IMR-90 (cell line): ENCODE measurements at regions not wholly inside any gene's neighbourhood (a gene's known extent, or its start where the extent isn't known, plus 50 kb on each side); places are given as distances from the start of the nearest gene placed in this dataset.
"Not testable (repeated sequence)": the region's sequence is repeated elsewhere in the genome, so short reads cannot be mapped to it uniquely, and the experiment has no call there.

ENCODE experiments used
- ATAC-seq: fragments of 200-7000 bp; cut with Tn5 transposase; 2 replicates; pipeline ENCODE4 v1.9.1; 2020; ENCODE audit warnings: low read depth, mild to moderate bottlenecking, moderate library complexity
- BruUV-seq: library from RNA; stranded (reverse); fragments of 400-500 nt; replicated peaks from 2 replicates; lab custom pipeline; 2021; lab: Mats Ljungman, UMichigan
- CTCF ChIA-PET: fragments of 300-600 bp; formaldehyde crosslinking; extraction: SDS; loops from one replicate; lab custom pipeline; 2021; ENCODE audit warnings: antibody characterized with exemption; lab: Yijun Ruan, JAX
- POLR2A ChIA-PET: fragments of 300-600 bp; sonication (Branson Sonifier 250); formaldehyde crosslinking; loops from one replicate; lab custom pipeline; 2022; ENCODE audit warnings: antibody characterized with exemption; ENCODE audit not compliant: unreplicated experiment; lab: Charles Lee
- DNase-seq: peaks from one replicate; pipeline ENCODE4 v3.0.0; 2013
- H2AFZ ChIP-seq: replicated peaks from 2 replicates; pipeline ENCODE3; 2013; ENCODE audit warnings: low read length, mild to moderate bottlenecking; ENCODE audit not compliant: poor library complexity
- H2AK5ac ChIP-seq: 2 replicates; pipeline ENCODE4 v1.6.1; 2013; ENCODE audit warnings: low read depth, low read length, inconsistent platforms
- H2AK9ac ChIP-seq: replicated peaks from 2 replicates; pipeline ENCODE3; 2013; ENCODE audit warnings: mild to moderate bottlenecking, low read depth, low read length, moderate library complexity; ENCODE audit not compliant: poor library complexity
- H2BK120ac ChIP-seq: 2 replicates; pipeline ENCODE4 v1.6.1; 2013; ENCODE audit warnings: low read depth, low read length, inconsistent platforms
- H2BK15ac ChIP-seq: 3 replicates; pipeline ENCODE4 v1.6.1; 2013; ENCODE audit warnings: low read depth, low read length, inconsistent platforms
- H2BK20ac ChIP-seq: 2 replicates; pipeline ENCODE4 v1.6.1; 2013; ENCODE audit warnings: low read depth, mild to moderate bottlenecking, inconsistent platforms, low read length, moderate library complexity
- H2BK5ac ChIP-seq: 2 replicates; pipeline ENCODE4 v1.6.1; 2013; ENCODE audit warnings: mild to moderate bottlenecking, low read depth, low read length, inconsistent platforms; ENCODE audit not compliant: poor library complexity, severe bottlenecking
- H3K14ac ChIP-seq: replicated peaks from 2 replicates; pipeline ENCODE4 v1.6.1; 2013; ENCODE audit warnings: low read depth, low read length, inconsistent platforms
- H3K18ac ChIP-seq: 2 replicates; pipeline ENCODE4 v1.6.1; 2013; ENCODE audit warnings: low read depth, low read length, control low read depth
- H3K23ac ChIP-seq: 2 replicates; pipeline ENCODE4 v1.6.1; 2013; ENCODE audit warnings: low read depth, low read length, inconsistent platforms
- H3K27ac ChIP-seq: 2 replicates; pipeline ENCODE4 v1.5.1; 2013; ENCODE audit warnings: mild to moderate bottlenecking, control low read depth, low read length; ENCODE audit not compliant: insufficient read depth
- H3K27me3 ChIP-seq: 2 replicates; pipeline ENCODE4 v1.6.1; 2013; ENCODE audit warnings: low read length; ENCODE audit not compliant: control insufficient read depth, insufficient read depth
- H3K36me3 ChIP-seq: 2 replicates; pipeline ENCODE4 v1.6.1; 2013; ENCODE audit warnings: low read length, mixed read lengths; ENCODE audit not compliant: control insufficient read depth, insufficient read depth
- H3K4ac ChIP-seq: 2 replicates; pipeline ENCODE4 v1.6.1; 2013; ENCODE audit warnings: low read depth, low read length, inconsistent platforms
- H3K4me1 ChIP-seq: 2 replicates; pipeline ENCODE4 v1.6.1; 2013; ENCODE audit warnings: low read length, mixed read lengths; ENCODE audit not compliant: control insufficient read depth, insufficient read depth
- H3K4me2 ChIP-seq: 2 replicates; pipeline ENCODE4 v1.6.1; 2013; ENCODE audit warnings: low read depth, mild to moderate bottlenecking, control low read depth, low read length, moderate library complexity
- H3K4me3 ChIP-seq: 2 replicates; pipeline ENCODE4 v1.5.1; 2013; ENCODE audit warnings: low read depth, mild to moderate bottlenecking, control low read depth, low read length, moderate library complexity; ENCODE audit not compliant: insufficient read depth
- H3K56ac ChIP-seq: 2 replicates; pipeline ENCODE4 v1.6.1; 2013; ENCODE audit warnings: low read length, inconsistent platforms; ENCODE audit not compliant: insufficient read depth; ENCODE audit errors: extremely low read depth
- H3K79me1 ChIP-seq, 2 experiments: 2 replicates each; pipeline ENCODE4 v1.6.1; 2013; ENCODE audit warnings: low read length in 2 of 2, inconsistent platforms in 1 of 2, low read depth in 1 of 2
- H3K9ac ChIP-seq: 2 replicates; pipeline ENCODE4 v1.6.1; 2013; ENCODE audit warnings: low read depth, low read length, control low read depth
- H3K9me1 ChIP-seq: 2 replicates; pipeline ENCODE4 v1.6.1; 2013; ENCODE audit warnings: low read length, inconsistent platforms; ENCODE audit not compliant: insufficient read depth
- H3K9me3 ChIP-seq: 2 replicates; pipeline ENCODE4 v1.6.1; 2013; ENCODE audit warnings: low read length; ENCODE audit not compliant: control insufficient read depth, insufficient read depth
- H4K20me1 ChIP-seq: 2 replicates; pipeline ENCODE4 v1.6.1; 2013; ENCODE audit warnings: low read length, inconsistent platforms; ENCODE audit not compliant: insufficient read depth
- H4K5ac ChIP-seq: 2 replicates; pipeline ENCODE4 v1.6.1; 2013; ENCODE audit warnings: mild to moderate bottlenecking, low read depth, low read length, control low read depth
- H4K8ac ChIP-seq, 2 experiments: 2 replicates each; pipeline ENCODE4 v1.6.1; 2013; ENCODE audit warnings: low read depth in 2 of 2, low read length in 2 of 2, control low read depth in 1 of 2, inconsistent platforms in 1 of 2
- H4K91ac ChIP-seq: 2 replicates; pipeline ENCODE4 v1.6.1; 2013; ENCODE audit warnings: low read depth, low read length, inconsistent platforms; ENCODE audit not compliant: insufficient read depth
- MAZ ChIP-seq: IDR thresholded peaks from 2 replicates; pipeline ENCODE4 v1.6.1; 2012; ENCODE audit warnings: low read depth, mild to moderate bottlenecking, low read length, improper control_type of control experiment, moderate library complexity, borderline replicate concordance
- WGBS, 2 experiments: methylation state at CpG; one replicate each; pipeline versions ENCODE4 v1.1.5 to v1.1.7; 2013; ENCODE audit warnings: missing lambda C conversion rate in 2 of 2; ENCODE audit not compliant: insufficient read length in 1 of 2; ENCODE audit errors: extremely low coverage in 2 of 2; 5-methylcytosine and 5-hydroxymethylcytosine counted together
- dilution Hi-C: fragments of 300-500 bp; cut with HindIII; formaldehyde crosslinking; loops from one replicate; pipeline ENCODE4 v1.14.3; 2018; ENCODE audit warnings: low sequenced_read_pairs; ENCODE audit not compliant: unreplicated experiment
- in situ Hi-C: fragments of 300-500 bp; cut with MboI; formaldehyde crosslinking; loops from 3 replicates; pipeline ENCODE4 v1.14.3; 2019; ENCODE audit warnings: low sequenced_read_pairs, inconsistent platforms, mixed read lengths
- intact Hi-C: fragments of 100-400 bp; cut with micrococcal nuclease; formaldehyde crosslinking; loops from 2 replicates; pipeline ENCODE4 v1.10.0; 2022

- no peak for TF ChIP-seq MAZ
Observed at GRCh38 chr3:194036842-194037241, 99.1 kb upstream of the HES1 start (continued).

GRCh38 chr3:194038346-194038745, 97.6 kb upstream of the HES1 start:
- H4K5ac ChIP-seq, BruUV-seq, CTCF ChIA-PET, H3K23ac ChIP-seq, H3K36me3 ChIP-seq, H4K8ac ChIP-seq, POLR2A ChIA-PET, H3K4me2 ChIP-seq, intact Hi-C loops, dilution Hi-C loops, H4K20me1 ChIP-seq, H3K56ac ChIP-seq, H2BK5ac ChIP-seq, H3K9me3 ChIP-seq, H3K14ac ChIP-seq, H2BK15ac ChIP-seq, in situ Hi-C loops, H2BK120ac ChIP-seq, H3K27ac ChIP-seq, H3K9ac ChIP-seq, H3K4me3 ChIP-seq, H3K18ac ChIP-seq, H4K91ac ChIP-seq, H3K9me1 ChIP-seq, H2AFZ ChIP-seq, DNase-seq, H2AK5ac ChIP-seq, H3K79me1 ChIP-seq, H3K4ac ChIP-seq, H2AK9ac ChIP-seq, ATAC-seq, H2BK20ac ChIP-seq, H3K4me1 ChIP-seq: not testable (repeated sequence)
- peaks cover 33% of the 10 kb centered on the region for H3K27me3 ChIP-seq
- no CpG with 5 or more reads among the region's 13 CpGs for WGBS, 2 experiments
